HG03064 (cell line): ENCODE measurements at regions not wholly inside any gene's neighbourhood (a gene's known extent, or its start where the extent isn't known, plus 50 kb on each side); places are given as distances from the start of the nearest gene placed in this dataset.
"Not testable (repeated sequence)": the region's sequence is repeated elsewhere in the genome, so short reads cannot be mapped to it uniquely, and the experiment has no call there.

ENCODE experiments used
- ATAC-seq: cut with Tn5 transposase; IDR thresholded peaks from one replicate; pipeline ENCODE4 v1.9.1; 2021; ENCODE audit warnings: low read depth; ENCODE audit not compliant: unreplicated experiment

GRCh38 chr1:221532071-221532773 is 209.7 kb downstream of the DUSP10 start:
- no peak for ATAC-seq

- ATAC-seq = no peak
These were observed 200.6 kb downstream of the DUSP10 start for GRCh38 chr1:221541296-221541695.

- no peak for ATAC-seq
These were observed 198.3 kb downstream of the DUSP10 start for GRCh38 chr1:221543529-221544120.

GRCh38 chr1:221548942-221549341 is 192.9 kb downstream of the DUSP10 start:
- no peak for ATAC-seq

- no peak for ATAC-seq
These were observed 192.1 kb downstream of the DUSP10 start for GRCh38 chr1:221549815-221550214.

- not testable (repeated sequence) for ATAC-seq
These were observed 189.1 kb downstream of the DUSP10 start for GRCh38 chr1:221552792-221553191.

GRCh38 chr1:221555689-221556433 is 186.0 kb downstream of the DUSP10 start:
- no peak for ATAC-seq

GRCh38 chr1:221556435-221556834 is 185.5 kb downstream of the DUSP10 start:
- no peak for ATAC-seq

GRCh38 chr1:221557013-221557412 is 184.9 kb downstream of the DUSP10 start:
- no peak for ATAC-seq

GRCh38 chr1:221558396-221558795 is 183.5 kb downstream of the DUSP10 start:
- no peak for ATAC-seq

- ATAC-seq = no peak
These were observed 182.0 kb downstream of the DUSP10 start for GRCh38 chr1:221559911-221560310.

- ATAC-seq = no peak
These were observed 179.1 kb downstream of the DUSP10 start for GRCh38 chr1:221562542-221563475.

GRCh38 chr1:221563476-221563921 is 178.4 kb downstream of the DUSP10 start:
- ATAC-seq = no peak

GRCh38 chr1:221564891-221565290 is 177.0 kb downstream of the DUSP10 start:
- ATAC-seq = no peak

- ATAC-seq = no peak
These were observed 176.2 kb downstream of the DUSP10 start for GRCh38 chr1:221565711-221566110.

- ATAC-seq = no peak
These were observed 173.9 kb downstream of the DUSP10 start for GRCh38 chr1:221567859-221568507.

GRCh38 chr1:221573756-221574155 is 168.1 kb downstream of the DUSP10 start:
- no peak for ATAC-seq

GRCh38 chr1:221574529-221574928 is 167.4 kb downstream of the DUSP10 start:
- no peak for ATAC-seq

- no peak for ATAC-seq
These were observed 166.3 kb downstream of the DUSP10 start for GRCh38 chr1:221575605-221576004.

- no peak for ATAC-seq
These were observed 165.6 kb downstream of the DUSP10 start for GRCh38 chr1:221576268-221576667.
